BE2C (cell line): ENCODE measurements at regions not wholly inside any gene's neighbourhood (a gene's known extent, or its start where the extent isn't known, plus 50 kb on each side); places are given as distances from the start of the nearest gene placed in this dataset.
"Not testable (repeated sequence)": the region's sequence is repeated elsewhere in the genome, so short reads cannot be mapped to it uniquely, and the experiment has no call there.

ENCODE experiments used
- DNase-seq: peaks from one replicate; pipeline ENCODE4 v3.0.0-alpha.2; 2020
- H3K27me3 ChIP-seq: fragments of 250-450 bp; sonication (Bioruptor Pico); 2 replicates; pipeline ENCODE4 v1.5.1; 2020; ENCODE audit warnings: mild to moderate bottlenecking
- H3K36me3 ChIP-seq: fragments of 250-450 bp; sonication (Bioruptor Pico); 2 replicates; pipeline ENCODE4 v1.5.1; 2020; ENCODE audit warnings: mild to moderate bottlenecking
- H3K4me1 ChIP-seq: fragments of 250-450 bp; sonication (Bioruptor Pico); 2 replicates; pipeline ENCODE4 v1.5.1; 2020
- H3K4me3 ChIP-seq: 2 replicates; pipeline ENCODE4 v1.5.1; 2011; ENCODE audit warnings: low read depth, low read length
- H3K9me3 ChIP-seq: fragments of 250-450 bp; sonication (Bioruptor Pico); 2 replicates; pipeline ENCODE4 v1.5.1; 2020
- CTCF ChIP-seq: IDR thresholded peaks from 2 replicates; pipeline ENCODE4 v1.5.1; 2012; ENCODE audit warnings: mild to moderate bottlenecking, low read depth, low read length

GRCh38 chr20:20786428-20786827, 74.0 kb upstream of the RALGAPA2 start:
- no peak for DNase-seq
- H3K4me1 ChIP-seq, result no peaks in the 10 kb centered on the region
- no peak overlapping the region for H3K4me3 ChIP-seq
- H3K36me3 ChIP-seq, result no peaks in the 10 kb centered on the region
- no peaks in the 10 kb centered on the region for H3K9me3 ChIP-seq
- no peak for TF ChIP-seq CTCF
- peaks cover 28% of the 10 kb centered on the region for H3K27me3 ChIP-seq

GRCh38 chr20:20785226-20785625, 72.8 kb upstream of the RALGAPA2 start:
- no peak for DNase-seq
- Histone ChIP-seq H3K36me3 (no peaks in the 10 kb centered on the region), H3K4me1 (no peaks in the 10 kb centered on the region), H3K4me3 (no peak overlapping the region), H3K27me3 (peaks cover 27% of the 10 kb centered on the region), H3K9me3 (no peaks in the 10 kb centered on the region)
- no peak for TF ChIP-seq CTCF

GRCh38 chr20:20784450-20784849, 72.0 kb upstream of the RALGAPA2 start:
- not testable (repeated sequence) for H3K36me3 ChIP-seq, H3K4me1 ChIP-seq, H3K4me3 ChIP-seq, DNase-seq, H3K9me3 ChIP-seq
- H3K27me3 ChIP-seq, result peaks cover 20% of the 10 kb centered on the region

- no peaks in the 10 kb centered on the region for H3K9me3 ChIP-seq
- no peak overlapping the region for H3K4me3 ChIP-seq
- H3K27me3 ChIP-seq, result peaks cover 13% of the 10 kb centered on the region
- no peaks in the 10 kb centered on the region for H3K4me1 ChIP-seq
- no peaks in the 10 kb centered on the region for H3K36me3 ChIP-seq
- DNase-seq, result no peak
- no peak for TF ChIP-seq CTCF
These were observed 71.0 kb upstream of the RALGAPA2 start for GRCh38 chr20:20783450-20783849.

GRCh38 chr20:20782755-20783154, 70.3 kb upstream of the RALGAPA2 start:
- no peak for DNase-seq

GRCh38 chr20:20782231-20782630, 69.8 kb upstream of the RALGAPA2 start:
- H3K9me3 ChIP-seq, result no peaks in the 10 kb centered on the region
- DNase-seq, result no peak
- no peaks in the 10 kb centered on the region for H3K4me1 ChIP-seq
- no peak for TF ChIP-seq CTCF
- no peak overlapping the region for H3K4me3 ChIP-seq
- H3K36me3 ChIP-seq, result no peaks in the 10 kb centered on the region
- peaks cover 6% of the 10 kb centered on the region; the same call in 1 of the 2 replicates for H3K27me3 ChIP-seq

More at GRCh38 chr20:20782755-20783154, 70.3 kb upstream of the RALGAPA2 start:
- H3K9me3 ChIP-seq, result no peaks in the 10 kb centered on the region
- peaks cover 9% of the 10 kb centered on the region; the same call in 1 of the 2 replicates for H3K27me3 ChIP-seq
- TF ChIP-seq CTCF, result no peak
- no peaks in the 10 kb centered on the region for H3K36me3 ChIP-seq
- no peaks in the 10 kb centered on the region for H3K4me1 ChIP-seq
- H3K4me3 ChIP-seq, result no peak overlapping the region

GRCh38 chr20:20781029-20781428, 68.6 kb upstream of the RALGAPA2 start:
- no peak for DNase-seq
- Histone ChIP-seq H3K4me1 (no peaks in the 10 kb centered on the region), H3K4me3 (no peak overlapping the region), H3K36me3 (no peaks in the 10 kb centered on the region), H3K27me3 (peaks cover 6% of the 10 kb centered on the region; the same call in 1 of the 2 replicates), H3K9me3 (no peaks in the 10 kb centered on the region)
- TF ChIP-seq CTCF, result no peak
